Muscle of arm (tissue), 1 donor: ENCODE measurements at regions not wholly inside any gene's neighbourhood (a gene's known extent, or its start where the extent isn't known, plus 50 kb on each side); places are given as distances from the start of the nearest gene placed in this dataset.

Experiments used
- DNase-seq: peaks from one replicate; pipeline ENCODE4 v3.0.0-alpha.2; 2013

GRCh38 chr18:76255070-76255683, 239.9 kb downstream of the ZNF516 start:
- DNase-seq = no peak

GRCh38 chr18:76252880-76253279, 242.2 kb downstream of the ZNF516 start:
- no peak for DNase-seq

- no peak for DNase-seq
Measured at GRCh38 chr18:76252139-76252538, 242.9 kb downstream of the ZNF516 start.

GRCh38 chr18:76251691-76252090, 243.4 kb downstream of the ZNF516 start:
- no peak for DNase-seq

DNA sequence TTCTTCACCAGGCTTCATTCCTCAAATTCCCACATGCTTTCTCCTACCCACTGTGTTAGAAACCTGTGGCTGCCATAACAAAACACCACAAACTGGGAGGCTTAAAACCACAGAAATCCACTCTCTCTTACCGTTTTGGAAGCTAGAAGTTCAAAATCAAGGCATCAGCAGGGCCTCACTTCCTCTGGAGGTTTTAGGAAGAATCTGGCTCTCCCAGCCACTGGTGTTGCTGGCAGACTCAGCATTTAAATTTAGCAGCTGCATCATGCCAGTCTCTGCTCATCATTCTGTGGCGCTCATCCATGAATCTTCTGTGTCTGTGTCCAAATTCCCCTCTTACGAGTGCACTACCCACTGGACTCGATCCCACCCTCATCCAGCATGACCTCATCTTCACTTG, 248.5 kb downstream of the ZNF516 start:
- peak; percentile 26 for DNase-seq

- peak; percentile 83 for DNase-seq
Measured at GRCh38 chr18:76234676-76235060, 260.4 kb downstream of the ZNF516 start.

DNA sequence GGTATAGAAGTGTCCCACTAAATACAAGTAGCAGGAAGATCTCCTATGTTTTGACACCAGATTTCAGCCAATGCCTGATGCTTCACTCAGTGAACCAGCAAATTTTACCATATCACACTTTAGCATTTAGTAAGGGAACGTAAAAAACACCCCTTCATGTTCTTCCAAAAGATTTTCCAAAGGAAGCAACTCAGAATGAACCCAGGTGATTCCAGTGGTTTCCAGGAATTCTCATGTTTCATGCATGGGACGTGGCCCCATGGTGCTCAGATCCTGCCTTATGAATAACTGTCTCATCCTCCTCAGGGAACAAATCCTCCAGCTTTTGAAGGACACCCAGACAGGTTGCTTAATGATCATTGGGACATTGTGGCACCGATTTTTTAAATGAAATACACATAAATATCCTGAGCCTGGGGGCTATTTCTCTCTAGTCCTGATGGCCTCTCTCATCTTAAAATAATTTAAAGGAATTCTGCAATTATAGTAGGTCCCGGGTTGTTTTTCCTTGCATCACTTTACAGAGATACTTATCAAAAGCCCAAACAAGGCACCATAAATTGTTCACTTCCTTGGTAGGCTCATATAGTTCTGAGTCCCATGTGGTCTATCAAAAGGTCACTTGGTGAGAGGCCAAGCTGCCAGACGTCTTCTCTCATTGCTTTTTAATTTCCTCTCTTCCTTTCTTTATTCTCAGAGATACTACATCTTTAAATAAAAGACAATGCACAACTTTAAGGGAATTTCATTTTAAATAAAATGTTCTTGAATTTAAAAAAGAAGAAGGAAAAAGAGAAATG, 261.0 kb downstream of the ZNF516 start:
- peak; percentile 26 for DNase-seq

- peak; percentile 13 for DNase-seq
Measured at GRCh38 chr18:76233406-76233805, 261.6 kb downstream of the ZNF516 start.

DNA sequence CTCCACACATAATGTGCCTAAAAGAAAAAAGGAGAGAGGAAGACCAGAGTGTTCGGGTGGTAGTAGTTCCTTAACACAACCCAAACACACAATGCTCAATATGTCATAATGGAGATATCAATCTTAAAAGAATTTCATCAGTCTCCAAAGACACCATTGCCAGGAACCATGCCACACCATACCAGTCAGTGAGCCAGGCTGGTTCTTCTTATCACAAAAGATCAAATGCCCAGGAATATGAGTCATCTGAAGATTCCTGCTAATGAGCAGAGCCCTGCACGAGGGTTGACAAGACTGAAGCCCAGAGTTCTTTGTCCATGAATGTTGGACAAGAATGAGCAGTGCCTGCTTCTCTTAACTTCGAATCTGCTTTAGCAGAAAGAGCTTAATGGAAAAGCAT, 262.3 kb downstream of the ZNF516 start:
- no peak for DNase-seq

- DNase-seq = no peak
Measured at GRCh38 chr18:76232010-76232409, 263.0 kb downstream of the ZNF516 start.

GRCh38 chr18:76231402-76231801, 263.6 kb downstream of the ZNF516 start:
- no peak for DNase-seq

DNA sequence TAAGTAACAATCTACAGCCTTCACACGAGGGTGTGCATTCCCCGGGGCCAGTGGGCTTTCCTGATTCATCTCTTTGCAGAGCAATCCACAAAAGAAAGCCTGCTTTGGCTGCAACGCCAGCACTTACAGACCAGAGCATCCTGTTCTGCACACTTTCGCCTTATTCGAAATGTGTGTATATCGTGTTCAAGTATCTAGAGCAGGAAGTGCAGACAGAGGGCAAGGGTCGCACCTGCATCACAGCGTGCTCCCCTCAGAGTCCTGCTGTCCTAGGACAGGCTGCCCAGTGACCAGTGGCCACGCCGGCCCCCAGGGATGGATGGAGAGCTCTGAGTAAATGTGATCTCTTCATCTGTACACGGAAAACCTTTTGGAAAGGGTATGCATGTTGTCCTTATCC, 264.3 kb downstream of the ZNF516 start:
- peak; percentile 12 for DNase-seq

- DNase-seq = no peak
Measured at GRCh38 chr18:76228716-76229115, 266.3 kb downstream of the ZNF516 start.

DNA sequence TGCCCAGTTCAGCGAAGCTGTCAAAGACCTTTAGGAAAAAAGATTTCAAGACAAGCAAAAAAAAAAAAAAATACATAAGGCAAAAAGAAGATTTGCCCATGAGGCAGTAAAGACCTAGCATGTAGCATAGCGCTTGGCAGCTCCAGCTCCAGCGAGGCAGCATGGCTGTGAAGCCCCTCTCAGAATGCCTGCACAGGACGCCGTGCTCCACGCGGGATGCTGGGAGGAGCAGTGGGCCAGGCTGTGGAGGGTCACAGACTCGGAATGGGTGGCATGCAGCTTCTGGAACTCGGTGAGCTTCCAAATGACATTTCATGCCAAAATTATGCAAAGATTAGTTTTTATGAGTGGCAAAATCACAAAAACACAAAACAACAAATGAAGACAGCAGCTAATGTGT, 267.3 kb downstream of the ZNF516 start:
- DNase-seq = no peak

- DNase-seq = no peak
Measured at GRCh38 chr18:76223403-76223802, 271.6 kb downstream of the ZNF516 start.

GRCh38 chr18:76219023-76219422, 276.0 kb downstream of the ZNF516 start:
- DNase-seq = no peak

DNA sequence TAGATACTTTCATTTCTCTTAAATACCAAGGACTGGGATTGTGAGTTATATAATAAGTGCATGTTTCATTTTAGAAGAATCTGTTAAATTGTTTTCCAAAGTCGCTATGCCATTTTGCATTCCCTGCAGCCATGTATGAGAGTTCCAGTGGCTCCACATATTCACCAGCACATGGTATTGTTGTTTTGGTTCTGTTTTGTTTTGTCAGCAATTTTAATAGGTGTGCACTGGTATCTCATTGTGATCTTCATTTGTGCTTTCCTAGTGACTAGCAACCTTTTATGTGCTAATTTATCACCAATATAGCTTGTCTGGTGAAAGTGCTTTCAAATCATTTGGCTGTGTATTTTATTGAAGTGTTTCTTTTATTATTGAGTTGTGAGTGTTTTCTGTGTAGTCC, 278.9 kb downstream of the ZNF516 start:
- no peak for DNase-seq

- DNase-seq = no peak
Measured at GRCh38 chr18:76213991-76214390, 281.1 kb downstream of the ZNF516 start.

DNA sequence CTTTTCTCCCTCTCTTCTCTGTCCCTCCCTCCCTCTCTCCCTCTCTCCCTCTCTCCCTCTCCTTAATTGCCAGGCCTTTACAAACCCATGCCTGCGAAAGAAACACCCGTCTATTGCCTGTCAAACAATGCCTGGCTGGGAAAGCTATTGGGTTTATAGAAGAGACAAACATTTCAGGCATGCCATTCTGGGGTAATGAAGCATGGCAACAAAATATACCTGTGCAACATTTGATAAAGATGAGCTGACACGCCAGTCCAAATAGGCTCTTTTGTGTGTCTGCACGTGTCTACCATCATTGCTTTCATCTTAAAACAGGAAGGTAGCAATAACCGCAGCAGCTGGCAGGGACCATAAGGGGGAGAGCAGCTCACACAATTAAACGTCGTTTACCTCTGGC, 282.1 kb downstream of the ZNF516 start:
- no peak for DNase-seq

GRCh38 chr18:76209597-76209996, 285.4 kb downstream of the ZNF516 start:
- DNase-seq = no peak

DNA sequence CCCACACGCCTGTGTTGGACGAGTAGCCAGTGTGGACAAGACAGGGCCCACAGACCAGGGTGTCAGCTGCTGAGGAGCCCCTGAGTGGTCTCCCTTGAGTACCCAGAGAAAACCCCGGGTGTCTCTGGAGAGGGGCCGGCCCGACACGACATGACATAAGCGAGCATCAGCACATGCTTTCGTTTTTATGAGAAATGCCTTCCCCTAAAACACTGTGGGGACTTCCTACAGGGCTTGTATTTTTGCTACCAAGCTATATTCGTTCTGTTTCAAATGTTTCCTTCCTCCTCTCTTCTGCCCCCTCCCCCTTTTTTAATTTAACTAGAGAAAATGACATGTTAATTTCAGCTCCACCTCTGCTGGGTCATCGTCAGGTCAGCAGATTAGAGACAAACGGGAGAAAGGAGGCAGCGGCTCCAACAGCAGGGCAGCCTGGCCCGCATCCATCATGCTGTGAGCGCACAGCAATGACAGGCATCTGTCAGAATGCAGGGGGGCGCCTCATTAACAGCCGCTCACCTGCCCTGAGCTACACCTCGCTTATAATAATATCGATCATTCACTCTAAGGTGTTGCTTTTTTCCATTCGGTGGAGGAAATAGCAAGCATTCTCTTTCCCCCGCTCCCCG, 286.2 kb downstream of the ZNF516 start:
- DNase-seq = no peak

DNA sequence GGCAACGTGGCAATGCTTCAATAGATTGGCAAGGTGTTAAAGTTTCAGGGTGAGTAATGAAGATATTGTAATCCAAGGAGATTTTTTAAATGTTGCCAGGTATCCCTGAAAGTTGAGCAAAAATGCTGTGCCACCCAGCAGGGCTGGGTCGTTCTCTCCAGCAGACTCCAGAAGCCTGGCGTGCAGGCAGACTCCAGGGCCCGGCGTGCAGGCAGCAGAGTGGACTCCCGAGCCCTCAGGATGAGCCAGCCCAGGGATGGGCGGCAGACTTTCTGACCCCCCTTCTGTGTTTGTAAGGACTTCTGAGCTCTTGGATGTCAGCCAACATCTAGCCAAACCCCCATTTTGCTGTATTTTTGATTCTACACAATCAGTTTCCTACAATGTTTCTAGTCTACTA, 289.1 kb downstream of the ZNF516 start:
- no peak for DNase-seq

DNA sequence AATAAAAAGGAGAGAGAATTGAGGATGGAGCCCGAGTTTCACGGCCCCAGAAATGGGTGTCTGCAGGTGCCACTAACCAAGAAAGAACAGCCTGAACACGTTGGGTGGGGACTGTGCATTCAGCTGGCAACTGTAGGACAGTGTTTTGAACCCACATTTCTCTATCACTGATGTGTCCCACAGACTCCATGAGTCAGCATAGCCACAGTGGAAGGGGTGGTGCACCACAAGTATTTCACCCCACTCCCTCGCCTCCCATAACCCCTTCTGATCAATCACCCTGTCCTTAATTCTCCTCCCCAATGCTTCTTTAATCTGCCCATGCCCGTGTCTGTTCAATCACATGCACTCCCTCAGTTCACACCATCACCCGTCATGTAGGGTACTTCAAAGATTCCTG, 291.5 kb downstream of the ZNF516 start:
- no peak for DNase-seq
